HepG2 (cell line): ENCODE measurements at regions not wholly inside any gene's neighbourhood (a gene's known extent, or its start where the extent isn't known, plus 50 kb on each side); places are given as distances from the start of the nearest gene placed in this dataset.

ENCODE experiments used
- CEBPG ChIP-seq: IDR thresholded peaks from 2 replicates; pipeline ENCODE4 v1.6.1; 2016
- FOXJ3 ChIP-seq: sonication (generic); formaldehyde crosslinking; IDR thresholded peaks from 2 replicates; pipeline ENCODE4 v1.4.0; 2020; ENCODE audit warnings: missing genetic modification reagents, mild to moderate bottlenecking, borderline replicate concordance
- FOXK1 ChIP-seq: sonication (generic); formaldehyde crosslinking; IDR thresholded peaks from 2 replicates; pipeline ENCODE4 v1.4.0; 2020; ENCODE audit warnings: low read depth, missing genetic modification reagents, borderline replicate concordance
- JUND ChIP-seq: sonication (generic); formaldehyde crosslinking; IDR thresholded peaks from 2 replicates; pipeline ENCODE4 v1.8.0; 2022; ENCODE audit warnings: mild to moderate bottlenecking, missing genetic modification reagents
- KDM4B ChIP-seq: sonication (generic); formaldehyde crosslinking; IDR thresholded peaks from 2 replicates; pipeline ENCODE4 v1.4.0; 2020; ENCODE audit warnings: missing genetic modification reagents
- MAFF ChIP-seq: IDR thresholded peaks from 2 replicates; pipeline ENCODE4 v1.6.1; 2011; ENCODE audit warnings: low read depth, low read length, improper control_type of control experiment
- NCOA2 ChIP-seq: sonication (generic); formaldehyde crosslinking; IDR thresholded peaks from 2 replicates; pipeline ENCODE4 v1.8.0; 2022; ENCODE audit warnings: inconsistent platforms
- PAWR ChIP-seq: sonication (generic); formaldehyde crosslinking; IDR thresholded peaks from 2 replicates; pipeline ENCODE4 v1.4.0; 2020; ENCODE audit warnings: missing genetic modification reagents, mild to moderate bottlenecking, borderline replicate concordance
- XRCC5 ChIP-seq: fragments of 200-400 bp; formaldehyde crosslinking; optimal IDR thresholded peaks from 2 replicates; pipeline ENCODE3; 2017; ENCODE audit warnings: mild to moderate bottlenecking, low read length
- ZNF253 ChIP-seq: sonication (generic); formaldehyde crosslinking; IDR thresholded peaks from 2 replicates; pipeline ENCODE4 v1.8.0; 2022; ENCODE audit warnings: mild to moderate bottlenecking, missing genetic modification reagents, borderline replicate concordance
- ZNF431 ChIP-seq: sonication (generic); formaldehyde crosslinking; IDR thresholded peaks from 2 replicates; pipeline ENCODE4 v1.9.0; 2022; ENCODE audit warnings: missing genetic modification reagents, low read depth, mild to moderate bottlenecking, borderline replicate concordance
- TF ChIP-seq, protein P1 (sequence below): sonication (generic); formaldehyde crosslinking; IDR thresholded peaks from 2 replicates; pipeline ENCODE4 v1.5.0; 2020; ENCODE audit warnings: missing genetic modification reagents
- TF ChIP-seq, protein P2 (sequence below): IDR thresholded peaks from 2 replicates; pipeline ENCODE4 v1.6.1; 2016; ENCODE audit warnings: mild to moderate bottlenecking

DNA sequence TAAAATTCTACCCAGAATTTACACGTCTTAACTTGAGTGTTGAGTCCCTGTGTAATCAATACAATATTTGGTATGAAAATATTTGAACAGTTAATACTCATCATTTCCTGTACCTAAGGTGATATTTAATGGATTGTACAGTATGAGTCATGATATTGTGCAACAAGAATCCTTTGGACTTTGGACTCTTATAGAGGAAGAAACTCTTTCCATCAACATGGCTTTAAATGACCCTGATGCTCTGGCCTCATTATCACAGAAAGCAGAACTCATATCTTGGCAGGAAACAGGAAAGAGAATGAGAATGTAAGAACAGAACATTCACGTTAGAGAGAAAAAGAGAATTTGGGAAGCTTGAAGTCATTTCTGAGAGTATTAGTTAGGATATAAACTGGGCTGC is 168.8 kb upstream of the B3GALT2 start (continued):
- TF ChIP-seq MAFF (no peak), KDM4B (CRISPR knock-in tag) (no peak), FOXK1 (peak; percentile 59; the same call in 1 of the 2 replicates), PAWR (no peak), FOXJ3 (CRISPR knock-in tag) (peak; percentile 37; the same call in 1 of the 2 replicates), CEBPG (CRISPR knock-in tag) (peak; percentile 89), JUND (CRISPR knock-in tag) (peak; percentile 98), ZNF253 (no peak), XRCC5 (no peak), ZNF431 (CRISPR knock-in tag) (no peak), NCOA2 (CRISPR knock-in tag) (peak; percentile 71)
- TF ChIP-seq, protein P1, sequence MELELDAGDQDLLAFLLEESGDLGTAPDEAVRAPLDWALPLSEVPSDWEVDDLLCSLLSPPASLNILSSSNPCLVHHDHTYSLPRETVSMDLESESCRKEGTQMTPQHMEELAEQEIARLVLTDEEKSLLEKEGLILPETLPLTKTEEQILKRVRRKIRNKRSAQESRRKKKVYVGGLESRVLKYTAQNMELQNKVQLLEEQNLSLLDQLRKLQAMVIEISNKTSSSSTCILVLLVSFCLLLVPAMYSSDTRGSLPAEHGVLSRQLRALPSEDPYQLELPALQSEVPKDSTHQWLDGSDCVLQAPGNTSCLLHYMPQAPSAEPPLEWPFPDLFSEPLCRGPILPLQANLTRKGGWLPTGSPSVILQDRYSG (CRISPR knock-in tag): no peak
- TF ChIP-seq, protein P2, sequence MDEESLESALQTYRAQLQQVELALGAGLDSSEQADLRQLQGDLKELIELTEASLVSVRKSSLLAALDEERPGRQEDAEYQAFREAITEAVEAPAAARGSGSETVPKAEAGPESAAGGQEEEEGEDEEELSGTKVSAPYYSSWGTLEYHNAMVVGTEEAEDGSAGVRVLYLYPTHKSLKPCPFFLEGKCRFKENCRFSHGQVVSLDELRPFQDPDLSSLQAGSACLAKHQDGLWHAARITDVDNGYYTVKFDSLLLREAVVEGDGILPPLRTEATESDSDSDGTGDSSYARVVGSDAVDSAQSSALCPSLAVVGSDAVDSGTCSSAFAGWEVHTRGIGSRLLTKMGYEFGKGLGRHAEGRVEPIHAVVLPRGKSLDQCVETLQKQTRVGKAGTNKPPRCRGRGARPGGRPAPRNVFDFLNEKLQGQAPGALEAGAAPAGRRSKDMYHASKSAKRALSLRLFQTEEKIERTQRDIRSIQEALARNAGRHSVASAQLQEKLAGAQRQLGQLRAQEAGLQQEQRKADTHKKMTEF (CRISPR knock-in tag): peak; percentile 61; the same call in 1 of the 2 replicates
- TF ChIP-seq, all 625 proteins: peak for 73
